IMR-90 (cell line): ENCODE measurements at regions not wholly inside any gene's neighbourhood (a gene's known extent, or its start where the extent isn't known, plus 50 kb on each side); places are given as distances from the start of the nearest gene placed in this dataset.

Experiments
- ATAC-seq: fragments of 200-7000 bp; cut with Tn5 transposase; 2 replicates; pipeline ENCODE4 v1.9.1; 2020; ENCODE audit warnings: low read depth, mild to moderate bottlenecking, moderate library complexity
- BruUV-seq: library from RNA; stranded (reverse); fragments of 400-500 nt; replicated peaks from 2 replicates; lab custom pipeline; 2021; lab: Mats Ljungman, UMichigan
- CTCF ChIA-PET: fragments of 300-600 bp; formaldehyde crosslinking; extraction: SDS; loops from one replicate; lab custom pipeline; 2021; ENCODE audit warnings: antibody characterized with exemption; lab: Yijun Ruan, JAX
- POLR2A ChIA-PET: fragments of 300-600 bp; sonication (Branson Sonifier 250); formaldehyde crosslinking; loops from one replicate; lab custom pipeline; 2022; ENCODE audit warnings: antibody characterized with exemption; ENCODE audit not compliant: unreplicated experiment; lab: Charles Lee
- DNase-seq: peaks from one replicate; pipeline ENCODE4 v3.0.0; 2013
- H2AFZ ChIP-seq: replicated peaks from 2 replicates; pipeline ENCODE3; 2013; ENCODE audit warnings: low read length, mild to moderate bottlenecking; ENCODE audit not compliant: poor library complexity
- H2AK5ac ChIP-seq: 2 replicates; pipeline ENCODE4 v1.6.1; 2013; ENCODE audit warnings: low read depth, low read length, inconsistent platforms
- H2AK9ac ChIP-seq: replicated peaks from 2 replicates; pipeline ENCODE3; 2013; ENCODE audit warnings: mild to moderate bottlenecking, low read depth, low read length, moderate library complexity; ENCODE audit not compliant: poor library complexity
- H2BK120ac ChIP-seq: 2 replicates; pipeline ENCODE4 v1.6.1; 2013; ENCODE audit warnings: low read depth, low read length, inconsistent platforms
- H2BK15ac ChIP-seq: 3 replicates; pipeline ENCODE4 v1.6.1; 2013; ENCODE audit warnings: low read depth, low read length, inconsistent platforms
- H2BK20ac ChIP-seq: 2 replicates; pipeline ENCODE4 v1.6.1; 2013; ENCODE audit warnings: low read depth, mild to moderate bottlenecking, inconsistent platforms, low read length, moderate library complexity
- H2BK5ac ChIP-seq: 2 replicates; pipeline ENCODE4 v1.6.1; 2013; ENCODE audit warnings: mild to moderate bottlenecking, low read depth, low read length, inconsistent platforms; ENCODE audit not compliant: poor library complexity, severe bottlenecking
- H3K14ac ChIP-seq: replicated peaks from 2 replicates; pipeline ENCODE4 v1.6.1; 2013; ENCODE audit warnings: low read depth, low read length, inconsistent platforms
- H3K18ac ChIP-seq: 2 replicates; pipeline ENCODE4 v1.6.1; 2013; ENCODE audit warnings: low read depth, low read length, control low read depth
- H3K23ac ChIP-seq: 2 replicates; pipeline ENCODE4 v1.6.1; 2013; ENCODE audit warnings: low read depth, low read length, inconsistent platforms
- H3K27ac ChIP-seq: 2 replicates; pipeline ENCODE4 v1.5.1; 2013; ENCODE audit warnings: mild to moderate bottlenecking, control low read depth, low read length; ENCODE audit not compliant: insufficient read depth
- H3K27me3 ChIP-seq: 2 replicates; pipeline ENCODE4 v1.6.1; 2013; ENCODE audit warnings: low read length; ENCODE audit not compliant: control insufficient read depth, insufficient read depth
- H3K36me3 ChIP-seq: 2 replicates; pipeline ENCODE4 v1.6.1; 2013; ENCODE audit warnings: low read length, mixed read lengths; ENCODE audit not compliant: control insufficient read depth, insufficient read depth
- H3K4ac ChIP-seq: 2 replicates; pipeline ENCODE4 v1.6.1; 2013; ENCODE audit warnings: low read depth, low read length, inconsistent platforms
- H3K4me1 ChIP-seq: 2 replicates; pipeline ENCODE4 v1.6.1; 2013; ENCODE audit warnings: low read length, mixed read lengths; ENCODE audit not compliant: control insufficient read depth, insufficient read depth
- H3K4me2 ChIP-seq: 2 replicates; pipeline ENCODE4 v1.6.1; 2013; ENCODE audit warnings: low read depth, mild to moderate bottlenecking, control low read depth, low read length, moderate library complexity
- H3K4me3 ChIP-seq: 2 replicates; pipeline ENCODE4 v1.5.1; 2013; ENCODE audit warnings: low read depth, mild to moderate bottlenecking, control low read depth, low read length, moderate library complexity; ENCODE audit not compliant: insufficient read depth
- H3K56ac ChIP-seq: 2 replicates; pipeline ENCODE4 v1.6.1; 2013; ENCODE audit warnings: low read length, inconsistent platforms; ENCODE audit not compliant: insufficient read depth; ENCODE audit errors: extremely low read depth
- H3K79me1 ChIP-seq, 2 experiments: 2 replicates each; pipeline ENCODE4 v1.6.1; 2013; ENCODE audit warnings: low read length in 2 of 2, inconsistent platforms in 1 of 2, low read depth in 1 of 2
- H3K9ac ChIP-seq: 2 replicates; pipeline ENCODE4 v1.6.1; 2013; ENCODE audit warnings: low read depth, low read length, control low read depth
- H3K9me1 ChIP-seq: 2 replicates; pipeline ENCODE4 v1.6.1; 2013; ENCODE audit warnings: low read length, inconsistent platforms; ENCODE audit not compliant: insufficient read depth
- H3K9me3 ChIP-seq: 2 replicates; pipeline ENCODE4 v1.6.1; 2013; ENCODE audit warnings: low read length; ENCODE audit not compliant: control insufficient read depth, insufficient read depth
- H4K20me1 ChIP-seq: 2 replicates; pipeline ENCODE4 v1.6.1; 2013; ENCODE audit warnings: low read length, inconsistent platforms; ENCODE audit not compliant: insufficient read depth
- H4K5ac ChIP-seq: 2 replicates; pipeline ENCODE4 v1.6.1; 2013; ENCODE audit warnings: mild to moderate bottlenecking, low read depth, low read length, control low read depth
- H4K8ac ChIP-seq, 2 experiments: 2 replicates each; pipeline ENCODE4 v1.6.1; 2013; ENCODE audit warnings: low read depth in 2 of 2, low read length in 2 of 2, control low read depth in 1 of 2, inconsistent platforms in 1 of 2
- H4K91ac ChIP-seq: 2 replicates; pipeline ENCODE4 v1.6.1; 2013; ENCODE audit warnings: low read depth, low read length, inconsistent platforms; ENCODE audit not compliant: insufficient read depth
- MAFK ChIP-seq: IDR thresholded peaks from 2 replicates; pipeline ENCODE4 v1.6.1; 2012; ENCODE audit warnings: low read depth, low read length, improper control_type of control experiment
- NFE2L2 ChIP-seq: fragments of 150-350 bp; IDR thresholded peaks from 2 replicates; pipeline ENCODE4 v1.6.1; 2016; ENCODE audit warnings: low read depth, mild to moderate bottlenecking, low read length
- POLR2A ChIP-seq: IDR thresholded peaks from 2 replicates; pipeline ENCODE4 v1.6.1; 2012; ENCODE audit warnings: mild to moderate bottlenecking, low read depth, low read length
- USF2 ChIP-seq: fragments of 150-350 bp; IDR thresholded peaks from 2 replicates; pipeline ENCODE4 v1.6.1; 2017; ENCODE audit warnings: mild to moderate bottlenecking, antibody characterized with exemption, low read length, low read depth
- dilution Hi-C: fragments of 300-500 bp; cut with HindIII; formaldehyde crosslinking; loops from one replicate; pipeline ENCODE4 v1.14.3; 2018; ENCODE audit warnings: low sequenced_read_pairs; ENCODE audit not compliant: unreplicated experiment
- in situ Hi-C: fragments of 300-500 bp; cut with MboI; formaldehyde crosslinking; loops from 3 replicates; pipeline ENCODE4 v1.14.3; 2019; ENCODE audit warnings: low sequenced_read_pairs, inconsistent platforms, mixed read lengths
- intact Hi-C: fragments of 100-400 bp; cut with micrococcal nuclease; formaldehyde crosslinking; loops from 2 replicates; pipeline ENCODE4 v1.10.0; 2022

DNA sequence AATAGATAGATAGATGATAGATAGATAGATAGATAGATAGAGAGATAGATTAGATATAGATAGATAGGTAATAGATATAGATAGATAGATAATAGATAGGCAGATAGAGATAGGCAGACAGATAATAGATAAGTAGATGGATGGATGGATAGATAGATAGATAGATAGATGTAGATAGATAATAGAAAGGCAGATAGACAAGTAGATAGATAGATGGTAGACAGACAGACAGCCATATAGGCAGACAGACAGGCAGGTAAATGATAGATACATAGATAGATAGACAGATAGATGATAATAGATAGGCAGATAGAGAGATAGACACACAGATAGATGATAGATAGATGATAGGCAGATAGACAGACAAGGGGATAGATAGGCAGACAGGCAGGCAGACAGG is 191.4 kb upstream of the TNRC6C start:
- no peak overlapping the region for H2BK5ac ChIP-seq
- H2BK15ac ChIP-seq, result no peak overlapping the region
- H2BK120ac ChIP-seq, result no peak overlapping the region
- no peak overlapping the region for H2AK9ac ChIP-seq
- no peaks in the 10 kb centered on the region for H3K9me3 ChIP-seq
- CTCF ChIA-PET, result no interaction called here
- ATAC-seq (no peak), DNase-seq (no peak)
- H3K4ac ChIP-seq, result no peak overlapping the region
- H2BK20ac ChIP-seq, result no peak overlapping the region
- dilution Hi-C loops, result no loop called here
- H3K27ac ChIP-seq, result no peak overlapping the region
- no peak overlapping the region for H3K23ac ChIP-seq
- no peak overlapping the region for H2AFZ ChIP-seq
- H4K91ac ChIP-seq, result no peak overlapping the region
- H4K8ac ChIP-seq, result no peak overlapping the region
- intact Hi-C loops, result no loop called here
- POLR2A ChIA-PET, result no interaction called here
- BruUV-seq, result no TSS peak
- H4K5ac ChIP-seq, result no peak overlapping the region
- no peaks in the 10 kb centered on the region for H3K79me1 ChIP-seq
- H2AK5ac ChIP-seq, result no peak overlapping the region
- H3K9ac ChIP-seq, result no peak overlapping the region
- H4K20me1 ChIP-seq, result no peaks in the 10 kb centered on the region
- no peaks in the 10 kb centered on the region for H3K4me1 ChIP-seq
- no peaks in the 10 kb centered on the region for H3K36me3 ChIP-seq
- H3K14ac ChIP-seq, result no peak overlapping the region
- no peak overlapping the region for H3K56ac ChIP-seq
- no peak overlapping the region for H3K18ac ChIP-seq
- in situ Hi-C loops, result no loop called here
- H3K4me3 ChIP-seq, result no peak overlapping the region
- TF ChIP-seq POLR2A, result no peak
- no peak for TF ChIP-seq MAFK
- no peak for TF ChIP-seq USF2
- TF ChIP-seq NFE2L2, result no peak
- no peaks in the 10 kb centered on the region for H3K9me1 ChIP-seq
- H3K4me2 ChIP-seq, result no peak overlapping the region
- H3K27me3 ChIP-seq, result peaks cover 39% of the 10 kb centered on the region
